GM19438 (cell line): ENCODE measurements at regions not wholly inside any gene's neighbourhood (a gene's known extent, or its start where the extent isn't known, plus 50 kb on each side); places are given as distances from the start of the nearest gene placed in this dataset.

Experiments used
- ATAC-seq: cut with Tn5 transposase; IDR thresholded peaks from one replicate; pipeline ENCODE4 v1.9.1; 2021; ENCODE audit warnings: low read depth; ENCODE audit not compliant: unreplicated experiment

DNA sequence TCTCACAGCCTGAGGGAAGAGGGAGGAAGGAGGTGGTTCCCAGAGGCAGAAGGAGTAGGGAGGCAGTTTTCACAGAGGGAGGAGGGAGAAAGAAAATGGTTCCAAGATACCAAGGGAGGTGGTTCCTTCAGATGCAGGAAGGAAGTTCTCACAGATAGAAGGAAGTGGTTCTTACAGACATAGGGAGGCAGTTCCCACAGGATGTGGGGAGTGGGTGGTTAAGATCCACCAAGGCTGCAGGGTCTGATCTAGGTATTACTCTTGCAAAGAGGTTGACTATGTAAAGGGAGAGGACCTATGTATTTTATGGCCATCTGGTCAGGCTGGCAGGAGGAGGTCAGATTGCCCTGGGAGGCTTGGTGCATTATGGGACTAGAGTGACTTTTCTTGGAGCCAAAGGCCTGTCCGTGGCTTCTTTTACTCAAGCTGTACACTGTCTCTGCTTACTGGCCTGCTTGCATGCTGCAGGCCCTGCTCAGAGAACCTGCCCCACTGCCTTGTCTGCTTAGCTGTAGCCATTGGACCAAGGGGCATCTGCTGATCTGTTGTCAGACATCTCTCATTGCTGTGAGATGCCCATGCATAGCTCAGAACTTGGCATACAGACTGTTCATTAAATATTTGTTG is 283.7 kb downstream of the DHX35 start:
- no peak for ATAC-seq

DNA sequence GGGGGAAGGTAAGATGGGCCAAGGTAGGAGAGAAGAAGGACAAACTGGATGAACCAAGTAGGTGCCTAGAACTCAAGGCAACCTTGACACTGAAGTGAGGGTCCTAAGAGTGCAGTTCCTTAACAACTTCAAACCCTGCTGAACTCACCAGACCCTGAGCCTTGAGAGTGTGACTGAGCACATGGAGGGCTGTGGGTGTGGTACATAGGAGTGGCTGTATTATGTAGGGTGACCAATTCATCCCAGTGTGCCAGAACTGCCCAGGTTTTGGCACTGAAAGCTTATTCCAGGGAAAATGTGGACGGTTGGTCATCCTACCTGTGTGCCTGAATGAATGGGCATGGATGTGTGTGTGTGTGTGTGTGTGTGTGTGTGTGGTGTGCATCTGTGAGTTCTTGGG is 281.8 kb downstream of the DHX35 start:
- ATAC-seq: no peak

DNA sequence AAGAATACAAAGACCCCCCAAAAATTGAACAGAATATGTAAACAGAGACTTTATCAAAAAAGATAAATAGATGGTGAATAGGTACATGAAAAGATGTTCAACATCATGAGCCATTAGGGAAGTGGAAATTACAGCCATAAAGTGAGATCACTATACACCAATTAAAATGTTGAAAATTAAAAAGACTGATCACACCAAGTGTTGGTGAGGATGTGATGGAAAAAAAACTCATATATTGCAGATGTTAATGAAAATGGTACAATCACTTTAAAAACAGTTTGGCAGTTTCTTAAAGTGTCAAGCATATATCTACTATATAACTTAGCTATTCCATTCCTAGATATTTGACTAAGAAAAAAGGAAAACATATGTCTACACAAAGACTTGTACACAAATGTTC is 280.5 kb downstream of the DHX35 start:
- no peak for ATAC-seq

DNA sequence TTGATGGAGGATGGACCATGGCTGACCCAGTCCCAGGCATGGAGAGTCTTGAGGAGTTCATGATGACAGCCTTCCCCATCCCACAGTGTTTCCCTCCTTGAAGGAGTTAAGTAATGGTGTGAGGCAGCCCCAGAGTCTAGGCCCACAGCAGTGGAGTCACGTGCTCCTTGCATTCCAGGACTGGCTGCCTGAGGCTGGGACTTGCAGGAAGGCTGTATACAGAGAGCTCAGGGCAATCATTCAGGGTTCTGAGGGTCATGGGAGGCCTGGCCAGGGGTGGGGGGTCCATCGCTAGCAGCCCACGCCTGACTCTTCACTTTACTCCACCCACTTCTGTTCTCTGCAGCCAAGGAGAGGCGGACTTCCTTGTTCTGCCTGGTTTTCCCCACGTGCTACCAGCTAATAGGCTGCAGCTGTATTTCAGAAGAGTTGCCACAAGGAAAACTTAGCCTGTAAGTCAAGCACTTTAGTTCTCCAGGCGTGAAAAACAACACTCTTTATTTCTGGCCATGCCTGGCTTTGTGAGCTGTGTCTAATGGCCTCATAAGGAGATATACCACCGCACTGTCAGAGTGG is 272.5 kb downstream of the DHX35 start:
- no peak for ATAC-seq

DNA sequence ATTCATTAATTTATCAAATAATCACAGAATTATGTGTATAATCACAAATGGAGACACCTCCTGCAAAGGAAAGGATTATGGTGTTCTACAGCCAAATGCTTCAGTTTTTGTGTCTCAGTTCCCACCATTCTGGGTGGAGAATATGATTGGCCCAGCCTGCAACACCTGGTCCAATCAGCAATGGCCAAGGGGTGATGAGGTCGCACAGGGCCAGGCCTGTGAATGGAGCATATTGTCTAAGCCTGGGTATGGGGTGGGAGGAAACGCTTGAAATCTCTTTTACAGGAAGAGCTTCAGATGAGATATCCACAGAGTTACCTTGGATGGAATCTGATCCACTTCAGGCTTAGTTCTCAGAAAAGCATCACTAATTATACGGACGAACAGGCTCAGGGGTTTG is 271.6 kb downstream of the DHX35 start:
- ATAC-seq: no peak

DNA sequence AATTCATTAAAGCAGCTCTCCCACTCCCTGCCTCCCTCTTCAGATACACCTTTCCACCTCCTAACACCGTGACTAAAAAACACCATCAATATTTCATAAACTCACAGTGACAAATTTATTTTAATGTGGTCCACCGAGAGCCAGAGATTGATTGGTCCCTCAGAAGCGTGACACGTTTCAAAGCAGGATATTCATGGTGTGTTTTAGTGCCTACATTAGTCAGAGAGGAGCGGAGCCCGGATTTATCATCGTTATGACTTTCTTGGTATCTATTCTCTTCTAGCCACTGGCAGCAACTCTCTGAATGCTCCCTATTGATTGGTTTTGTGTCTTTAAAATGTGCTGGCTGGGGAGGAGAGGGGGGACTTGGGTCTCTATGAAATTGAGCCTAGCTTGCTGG is 265.3 kb downstream of the DHX35 start:
- ATAC-seq: no peak

DNA sequence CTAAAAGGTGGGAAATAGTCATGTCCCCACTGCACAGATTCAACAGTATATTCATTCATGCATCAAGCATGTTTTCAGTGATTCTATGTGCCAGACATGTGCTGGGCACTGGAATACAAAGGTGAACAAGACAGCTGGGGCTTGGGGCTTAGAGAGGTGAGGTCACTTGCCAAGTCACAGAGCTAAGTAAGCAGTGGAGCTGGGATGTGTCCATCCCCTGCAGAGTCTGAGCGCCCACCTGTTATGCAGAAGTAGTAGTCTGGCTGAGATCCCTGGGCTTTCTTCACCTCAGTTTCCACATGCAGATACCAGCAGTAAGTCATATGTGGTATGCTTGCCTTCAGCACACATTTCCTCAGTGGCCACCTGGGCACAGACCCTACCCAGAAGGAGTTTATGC is 263.8 kb downstream of the DHX35 start:
- ATAC-seq: no peak

DNA sequence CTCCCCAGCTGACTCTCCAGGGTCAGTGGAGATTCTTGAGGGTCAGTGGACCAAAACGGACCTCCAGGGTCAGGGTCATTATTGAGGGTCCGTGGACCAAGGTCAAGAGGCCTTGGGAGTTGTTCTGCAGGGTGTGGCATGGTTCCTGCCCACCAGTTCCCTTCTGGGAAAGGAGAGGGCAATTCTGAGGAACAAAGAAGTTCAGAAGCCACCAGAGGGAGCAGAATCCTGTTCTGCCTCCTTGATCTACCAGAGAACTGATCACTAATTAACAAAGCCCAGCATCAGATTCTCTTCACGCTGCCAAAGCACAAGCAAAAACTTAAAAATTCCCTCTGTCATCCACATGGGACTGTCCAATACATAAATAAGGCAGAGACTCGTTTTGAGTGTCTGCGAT is 263.4 kb downstream of the DHX35 start:
- ATAC-seq: no peak

DNA sequence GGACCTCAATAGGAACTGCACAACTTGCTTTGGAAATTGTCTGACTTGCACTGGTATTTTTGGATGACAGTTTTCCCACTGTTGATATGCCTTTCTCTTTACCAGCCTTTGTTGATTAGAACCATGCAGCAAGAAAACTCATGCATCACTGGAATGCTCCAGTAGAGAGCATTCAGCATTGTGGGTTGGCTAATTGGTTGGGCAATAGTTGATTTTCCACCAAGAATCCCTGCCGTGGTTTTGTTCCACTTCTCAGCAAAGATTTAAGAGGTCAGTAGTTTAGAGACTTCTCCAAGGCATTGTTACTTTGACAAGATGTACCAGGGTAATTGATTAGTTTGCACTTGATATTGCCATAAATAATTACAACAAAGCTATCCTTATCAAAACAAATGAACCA is 260.0 kb downstream of the DHX35 start:
- no peak for ATAC-seq

DNA sequence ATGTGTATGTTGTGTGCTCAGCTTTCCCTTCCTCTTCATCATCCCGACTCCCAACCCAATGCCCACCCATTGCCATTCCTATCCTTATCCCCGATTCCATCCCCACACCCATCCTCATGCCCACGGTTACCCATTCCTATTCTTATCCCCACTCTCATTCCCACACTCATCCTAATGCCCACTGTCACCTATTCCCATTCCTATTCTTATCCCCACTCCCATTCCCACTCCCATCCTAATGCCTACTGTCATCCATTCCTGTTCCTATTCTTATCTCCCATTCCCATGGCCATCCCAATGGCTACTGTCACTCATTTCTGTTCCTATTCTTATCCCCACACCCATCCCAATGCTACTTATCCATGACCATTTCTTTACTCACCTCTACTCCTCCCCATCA is 254.1 kb downstream of the DHX35 start:
- ATAC-seq: no peak

DNA sequence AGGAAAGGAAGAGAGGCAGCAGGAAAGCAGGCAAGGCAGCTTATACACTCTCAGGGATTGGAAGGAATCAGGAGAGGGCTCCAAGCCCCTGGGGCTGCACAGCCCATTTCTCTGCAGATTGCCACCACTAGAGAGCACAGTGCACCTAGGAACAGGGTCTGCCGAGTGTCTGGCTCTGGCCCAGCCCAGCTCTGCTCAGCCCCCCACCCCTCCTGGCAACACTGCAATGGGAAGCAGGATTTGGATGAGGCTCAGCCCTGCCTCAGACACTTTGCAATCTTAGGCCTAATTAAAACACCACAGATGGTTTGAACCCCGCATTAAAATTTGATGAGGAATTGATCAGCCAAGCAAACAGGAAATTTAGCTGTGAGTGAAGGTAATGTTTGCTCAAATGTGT is 252.7 kb downstream of the DHX35 start:
- ATAC-seq: no peak

DNA sequence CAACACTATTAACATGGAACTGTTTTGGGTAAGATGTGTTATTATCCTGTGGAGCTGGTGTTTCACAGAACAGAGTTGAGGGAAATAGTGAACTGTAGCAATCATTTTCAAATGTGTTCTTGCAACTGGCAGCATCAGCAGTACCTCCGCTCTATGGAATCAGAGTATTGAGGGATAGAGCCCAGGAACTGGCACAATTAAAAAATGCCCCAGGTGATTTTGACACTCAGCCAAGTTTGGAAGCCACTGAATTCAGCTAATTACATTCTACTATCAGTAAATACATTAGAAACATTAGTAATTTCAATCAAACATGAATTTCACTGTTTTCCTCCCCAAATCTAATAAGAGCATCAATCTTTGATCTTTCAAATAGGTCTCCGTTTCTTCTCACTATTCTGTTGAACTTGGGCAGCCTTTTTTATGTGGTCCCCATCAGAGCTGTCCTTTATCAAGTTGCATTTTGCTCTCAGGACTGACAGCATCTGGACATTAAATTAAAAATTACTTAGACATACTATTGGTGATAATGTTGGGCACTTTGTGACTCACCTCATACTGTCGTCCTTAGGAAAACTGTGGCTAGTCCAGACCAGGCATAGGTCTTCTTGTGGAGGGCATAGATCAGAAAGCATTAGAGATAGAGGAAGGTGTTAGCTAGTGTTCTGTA is 251.5 kb downstream of the DHX35 start:
- ATAC-seq: no peak

DNA sequence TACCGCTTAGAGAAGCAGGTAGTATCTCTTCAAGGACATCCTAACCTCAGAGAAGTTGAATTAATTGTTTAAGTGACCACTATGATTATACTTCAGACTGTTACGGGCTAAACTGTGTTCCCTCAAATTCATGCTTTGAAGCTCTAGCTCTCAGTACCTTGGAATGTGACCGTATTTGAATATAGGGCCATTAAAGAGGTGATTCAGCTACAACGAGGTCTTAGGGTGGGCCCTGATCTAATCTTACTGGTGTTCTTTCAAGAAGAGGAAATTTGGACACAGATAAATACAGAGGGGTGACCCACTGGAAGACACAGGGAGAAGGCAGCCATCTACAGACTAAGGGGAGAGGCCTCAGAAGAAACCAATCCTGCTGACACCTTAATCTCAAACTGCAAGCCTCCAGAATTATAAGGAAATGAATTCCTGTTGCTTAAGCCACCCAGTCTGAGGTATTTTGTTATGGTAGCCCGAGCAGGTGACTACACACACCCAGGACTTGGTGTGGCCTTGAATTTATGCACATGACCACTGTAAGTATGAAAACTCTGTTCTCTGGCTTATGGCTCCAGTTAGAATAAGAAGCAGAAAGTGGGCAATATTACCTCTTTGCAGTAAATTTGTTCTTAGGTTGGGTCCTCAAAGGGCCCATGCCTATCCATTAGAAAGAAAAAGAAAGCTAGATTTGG is 249.1 kb downstream of the DHX35 start:
- ATAC-seq: no peak

DNA sequence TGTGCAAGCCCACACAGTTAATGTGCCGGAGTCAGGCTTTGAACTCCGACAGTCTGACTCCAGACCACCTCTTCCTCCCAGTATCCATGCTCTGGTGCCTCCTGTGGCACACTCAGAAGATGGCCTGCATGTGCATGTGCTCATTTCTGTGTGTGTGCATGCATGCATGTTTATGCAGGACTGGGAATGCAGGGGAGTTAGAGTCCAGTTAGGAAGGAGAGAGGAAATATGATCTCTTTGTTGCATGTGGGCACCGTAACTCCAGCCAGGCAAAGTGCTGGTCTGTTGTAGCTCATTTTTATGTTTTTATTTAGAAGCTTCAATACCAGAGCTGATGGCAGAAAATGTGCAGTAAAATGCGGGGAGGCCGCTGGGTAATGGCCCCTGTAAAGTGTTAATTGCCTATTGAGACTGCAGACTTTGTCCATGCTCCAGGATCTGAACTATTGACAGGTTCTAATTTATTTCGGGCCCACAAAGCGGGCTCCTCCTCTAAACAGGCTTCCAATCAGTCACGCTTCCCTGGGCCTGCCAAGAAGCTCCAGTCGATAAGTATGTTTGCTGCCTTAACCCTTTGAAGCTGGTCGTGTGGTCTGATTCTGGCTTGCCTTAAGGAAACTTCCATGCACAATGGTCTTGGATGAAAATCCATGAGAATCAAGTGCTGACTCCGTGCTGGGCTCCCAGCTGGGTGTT is 248.3 kb downstream of the DHX35 start:
- no peak for ATAC-seq

DNA sequence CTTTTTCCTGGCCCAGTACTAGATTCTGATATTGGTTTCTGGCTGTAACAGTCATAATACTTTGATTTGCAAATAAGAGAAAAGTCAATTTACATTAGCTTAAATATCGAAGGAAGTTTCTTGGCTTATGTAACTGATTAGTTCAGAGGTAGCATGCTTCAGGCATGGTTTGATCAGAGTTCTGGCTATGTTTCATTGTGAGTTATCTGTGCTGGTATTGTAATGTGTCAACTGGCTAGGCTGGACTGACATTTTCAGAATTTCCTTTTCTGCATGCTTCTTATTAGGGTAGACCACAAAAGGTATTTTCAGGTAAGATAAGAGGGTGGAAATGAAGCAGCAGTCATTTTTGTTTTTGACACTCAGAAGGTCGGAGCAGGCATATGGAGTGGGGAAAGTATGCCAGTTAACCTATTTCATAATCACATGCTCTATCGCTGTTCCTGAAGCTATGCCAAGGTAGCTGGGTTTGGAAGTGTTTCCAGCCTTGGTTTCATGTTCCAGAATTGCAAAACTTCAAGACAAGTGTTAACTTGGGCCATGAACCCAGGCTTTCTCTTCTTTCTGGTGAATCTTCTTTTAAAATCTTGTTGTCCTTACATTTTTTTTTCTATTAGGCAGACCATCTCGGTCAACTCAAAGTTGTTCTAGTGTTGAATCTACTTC is 244.9 kb downstream of the DHX35 start:
- ATAC-seq: no peak

DNA sequence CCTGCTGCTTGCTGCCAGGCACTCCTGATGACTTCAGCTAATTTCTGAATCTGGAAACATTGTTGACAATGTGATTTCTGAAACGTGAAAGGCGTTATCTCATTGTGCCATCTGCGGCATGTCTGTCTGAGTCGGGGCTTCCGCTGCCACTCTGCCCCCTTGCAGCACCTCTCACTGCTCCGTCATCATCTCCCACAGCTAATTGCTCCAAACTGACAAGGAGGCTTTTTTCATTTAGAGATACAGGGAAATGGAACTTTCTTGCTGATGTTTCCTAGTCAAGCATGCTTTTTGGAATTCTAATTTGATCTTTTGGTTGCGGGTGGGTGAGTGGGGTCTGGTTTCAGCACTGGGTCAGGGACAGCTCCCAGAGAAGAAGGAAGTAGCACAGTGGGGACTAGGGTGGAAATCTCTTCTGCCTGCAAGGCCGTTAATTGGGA is 233.5 kb downstream of the DHX35 start:
- ATAC-seq: no peak

DNA sequence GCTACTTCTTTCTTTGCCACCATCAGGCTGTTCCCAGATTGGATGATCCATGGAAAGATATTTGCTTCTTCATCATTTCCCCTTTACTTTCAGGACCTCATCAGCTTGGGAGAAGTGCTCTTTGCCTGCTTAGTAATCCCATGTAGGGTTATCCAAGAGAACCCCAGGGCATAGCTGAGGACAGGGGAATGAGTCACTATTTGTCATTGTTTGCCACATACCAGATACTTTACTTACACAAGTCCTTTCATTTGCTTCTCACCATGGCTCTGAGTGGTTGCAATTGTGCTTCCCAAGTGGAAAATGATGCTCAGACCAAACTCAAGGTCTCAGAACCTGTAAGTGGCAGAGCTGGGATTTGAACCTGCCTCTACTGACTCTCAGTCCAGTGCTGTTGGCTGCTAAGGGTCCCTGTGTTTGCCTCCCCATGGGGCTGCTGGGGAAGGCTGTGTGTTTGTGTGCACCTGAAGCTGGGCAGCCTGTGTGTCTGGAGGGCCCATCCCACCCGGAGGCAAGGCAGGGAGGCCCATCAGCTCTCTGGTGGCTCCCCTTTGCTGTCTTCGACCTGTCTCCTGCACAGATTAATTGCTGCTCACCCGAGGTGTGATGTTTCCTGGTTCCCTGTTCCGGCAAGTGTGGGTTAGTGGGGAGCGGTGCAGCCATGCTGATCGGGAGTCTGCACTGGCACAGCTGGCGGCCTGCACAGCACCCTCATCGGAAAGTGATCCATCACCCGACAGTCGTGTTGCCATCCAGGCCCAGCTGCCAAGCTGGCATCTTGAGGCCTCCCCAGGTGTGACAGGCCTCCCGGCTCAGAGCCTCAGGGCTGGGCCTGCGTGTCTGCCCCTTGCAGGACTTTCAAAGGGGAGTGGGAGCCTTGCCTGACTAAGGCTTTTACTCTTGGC is 228.8 kb downstream of the DHX35 start:
- ATAC-seq: no peak

DNA sequence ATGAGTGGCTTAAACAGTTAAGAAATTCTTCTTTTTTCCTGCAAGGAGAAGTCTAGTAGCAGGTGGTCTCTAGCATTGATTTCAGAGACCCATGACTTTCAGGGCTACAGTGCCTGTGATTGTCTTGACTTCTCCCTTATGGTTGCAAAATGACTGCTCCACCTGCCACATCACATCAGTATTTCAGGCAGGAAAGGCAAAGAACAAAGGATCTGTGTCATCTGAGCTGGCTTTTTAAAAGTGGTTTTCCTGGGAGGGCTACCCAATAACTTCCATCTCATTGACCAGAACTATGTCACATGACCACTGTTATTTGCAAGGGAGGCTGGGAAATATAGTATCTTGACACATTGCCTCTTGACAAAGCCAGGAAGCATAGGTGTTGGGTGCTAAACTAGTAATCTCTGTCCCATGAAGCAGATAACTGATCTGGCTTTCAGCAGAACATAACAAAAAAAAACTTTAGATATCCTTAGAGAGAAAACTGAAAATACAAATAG is 226.2 kb downstream of the DHX35 start:
- no peak for ATAC-seq

DNA sequence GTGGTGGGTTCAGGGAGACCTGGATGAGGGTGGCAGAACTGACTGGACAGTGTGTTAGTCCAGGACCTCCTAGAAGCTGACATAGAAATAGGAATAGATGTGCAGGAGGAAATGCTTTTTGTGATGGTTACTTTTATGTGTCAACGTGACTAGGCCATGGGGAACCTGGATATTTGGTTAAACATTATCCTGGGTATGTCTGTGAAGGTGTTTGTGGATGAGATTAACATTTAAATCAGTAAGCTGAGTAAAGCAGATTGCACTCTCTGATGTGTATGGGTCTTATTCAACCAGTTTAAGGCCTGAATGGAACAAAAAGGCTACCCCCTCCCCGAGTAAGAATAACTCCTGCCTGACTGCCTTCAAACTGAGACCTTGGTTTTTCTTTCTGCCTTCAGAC is 219.3 kb downstream of the DHX35 start:
- ATAC-seq: no peak
